HG02588 (cell line): ENCODE measurements at regions not wholly inside any gene's neighbourhood (a gene's known extent, or its start where the extent isn't known, plus 50 kb on each side); places are given as distances from the start of the nearest gene placed in this dataset.

Experiments used
- ATAC-seq: cut with Tn5 transposase; IDR thresholded peaks from one replicate; pipeline ENCODE4 v1.9.1; 2021; ENCODE audit warnings: mild to moderate bottlenecking, moderate library complexity; ENCODE audit not compliant: unreplicated experiment

- ATAC-seq = no peak
Measured at GRCh38 chr20:22438346-22438745, 146.0 kb downstream of the FOXA2 start.

- ATAC-seq = no peak
Measured at GRCh38 chr20:22437354-22437753, 147.0 kb downstream of the FOXA2 start.

- no peak for ATAC-seq
Measured at GRCh38 chr20:22431419-22431818, 153.0 kb downstream of the FOXA2 start.

- ATAC-seq = no peak
Measured at GRCh38 chr20:22430746-22431168, 153.6 kb downstream of the FOXA2 start.

- ATAC-seq = no peak
Measured at GRCh38 chr20:22430154-22430745, 154.1 kb downstream of the FOXA2 start.

- no peak for ATAC-seq
Measured at GRCh38 chr20:22429175-22430153, 154.9 kb downstream of the FOXA2 start.

GRCh38 chr20:22428051-22428450 is 156.3 kb downstream of the FOXA2 start:
- no peak for ATAC-seq

- no peak for ATAC-seq
Measured at GRCh38 chr20:22426772-22427171, 157.6 kb downstream of the FOXA2 start.

GRCh38 chr20:22425344-22426295 is 158.8 kb downstream of the FOXA2 start:
- no peak for ATAC-seq

GRCh38 chr20:22423190-22423832 is 161.1 kb downstream of the FOXA2 start:
- no peak for ATAC-seq

- no peak for ATAC-seq
Measured at GRCh38 chr20:22420116-22420598, 164.2 kb downstream of the FOXA2 start.

- ATAC-seq = no peak
Measured at GRCh38 chr20:22418738-22419137, 165.6 kb downstream of the FOXA2 start.

- no peak for ATAC-seq
Measured at GRCh38 chr20:22414305-22414742, 170.0 kb downstream of the FOXA2 start.

GRCh38 chr20:22412977-22413868 is 171.1 kb downstream of the FOXA2 start:
- ATAC-seq = no peak

- no peak for ATAC-seq
Measured at GRCh38 chr20:22411627-22412450, 172.5 kb downstream of the FOXA2 start.

GRCh38 chr20:22411286-22411626 is 173.1 kb downstream of the FOXA2 start:
- no peak for ATAC-seq

- ATAC-seq = no peak
Measured at GRCh38 chr20:22410556-22411130, 173.7 kb downstream of the FOXA2 start.
